Posterior vena cava (tissue), 2 donors: ENCODE measurements at regions not wholly inside any gene's neighbourhood (a gene's known extent, or its start where the extent isn't known, plus 50 kb on each side); places are given as distances from the start of the nearest gene placed in this dataset.

Source experiments
- DNase-seq: peaks from one replicate; pipeline ENCODE4 v3.0.0-alpha.2; 2020; ENCODE audit warnings: low spot score
- intact Hi-C, 2 donors: fragments of 100-400 bp; cut with DNase I; formaldehyde crosslinking; loops; one replicate each; pipeline versions ENCODE4 v1.14.1 to v1.14.2; 2022 to 2023
- donor health status: DM: yes; HTN: yes; CAD: no.
- donor health status: DM: yes; HTN: yes; CAD: no.

GRCh38 chr6:7468382-7469081 lies 72.9 kb upstream of the DSP start:
- intact Hi-C loops, result no loop called here
- DNase-seq, result no peak

- DNase-seq, result no peak
- intact Hi-C loops, result loop anchor here in 1 of 2 donors (10.0 kb wide), 1 partner anchor 815 kb away; no protein-coding TSS in a partner anchor
Observed at GRCh38 chr6:7469696-7470095, 71.8 kb upstream of the DSP start.

GRCh38 chr6:7471171-7471570 lies 70.3 kb upstream of the DSP start:
- intact Hi-C loops, result loop anchor here in 1 of 2 donors (10.0 kb wide), 1 partner anchor 816 kb away; no protein-coding TSS in a partner anchor
- DNase-seq, result no peak

- DNase-seq, result no peak
- intact Hi-C loops, result loop anchor here in 1 of 2 donors (10.0 kb wide), 1 partner anchor 819 kb away; no protein-coding TSS in a partner anchor
Observed at GRCh38 chr6:7473805-7474719, 67.4 kb upstream of the DSP start.

- DNase-seq, result no peak
- intact Hi-C loops, result loop anchor here in 1 of 2 donors (10.0 kb wide), 1 partner anchor 820 kb away; no protein-coding TSS in a partner anchor
Observed at GRCh38 chr6:7475081-7475480, 66.4 kb upstream of the DSP start.

GRCh38 chr6:7479801-7480266 lies 61.6 kb upstream of the DSP start:
- intact Hi-C loops, result loop anchor here in 1 of 2 donors (10.0 kb wide), 1 partner anchor 825 kb away; no protein-coding TSS in a partner anchor
- no peak for DNase-seq

GRCh38 chr6:7484666-7485065 lies 56.8 kb upstream of the DSP start:
- DNase-seq, result no peak
- intact Hi-C loops, result no loop called here

GRCh38 chr6:7486951-7487350 lies 54.5 kb upstream of the DSP start:
- DNase-seq, result no peak
- intact Hi-C loops, result no loop called here

GRCh38 chr6:7488494-7488893 lies 53.0 kb upstream of the DSP start:
- no peak for DNase-seq
- intact Hi-C loops, result no loop called here

GRCh38 chr6:7489376-7489775 lies 52.1 kb upstream of the DSP start:
- DNase-seq, result no peak
- intact Hi-C loops, result no loop called here
